Osteocyte (in vitro differentiated cells): ENCODE measurements at regions not wholly inside any gene's neighbourhood (a gene's known extent, or its start where the extent isn't known, plus 50 kb on each side); places are given as distances from the start of the nearest gene placed in this dataset.
"Not testable (repeated sequence)": the region's sequence is repeated elsewhere in the genome, so short reads cannot be mapped to it uniquely, and the experiment has no call there.

Experiments used
- DNase-seq: peaks from one replicate; pipeline ENCODE4 v3.0.0; 2021; ENCODE audit warnings: mixed read lengths; ENCODE audit not compliant: unreplicated experiment; ENCODE audit errors: extremely low spot score
- H3K27ac Mint-ChIP-seq: one replicate; pipeline ENCODE4 v1.8.0; 2021; ENCODE audit warnings: mild to moderate bottlenecking, mixed read lengths; ENCODE audit not compliant: unreplicated experiment
- H3K27me3 Mint-ChIP-seq: one replicate; pipeline ENCODE4 v1.8.0; 2021; ENCODE audit warnings: mixed read lengths; ENCODE audit not compliant: unreplicated experiment
- H3K36me3 Mint-ChIP-seq: one replicate; pipeline ENCODE4 v1.8.0; 2021; ENCODE audit warnings: mixed read lengths; ENCODE audit not compliant: unreplicated experiment
- H3K4me1 Mint-ChIP-seq: one replicate; pipeline ENCODE4 v1.8.0; 2021; ENCODE audit warnings: mixed read lengths; ENCODE audit not compliant: unreplicated experiment
- H3K4me3 Mint-ChIP-seq: one replicate; pipeline ENCODE4 v1.8.0; 2021; ENCODE audit warnings: mild to moderate bottlenecking, moderate library complexity, mixed read lengths; ENCODE audit not compliant: unreplicated experiment
- H3K9me3 Mint-ChIP-seq: one replicate; pipeline ENCODE4 v1.8.0; 2021; ENCODE audit warnings: mixed read lengths; ENCODE audit not compliant: unreplicated experiment
- CTCF ChIP-seq: fragments of 200-600 bp; sonication (generic); IDR thresholded peaks from 2 replicates; pipeline ENCODE4 v1.5.0; 2021; ENCODE audit warnings: antibody characterized with exemption, mild to moderate bottlenecking, moderate library complexity

- DNase-seq: no peak
- Mint-ChIP-seq H3K9me3 (peaks cover 7% of the 10 kb centered on the region), H3K36me3 (no peaks in the 10 kb centered on the region), H3K4me1 (no peaks in the 10 kb centered on the region), H3K27me3 (no peaks in the 10 kb centered on the region), H3K4me3 (no peak overlapping the region), H3K27ac (no peak overlapping the region)
- no peak for TF ChIP-seq CTCF
Measured at GRCh38 chr2:208794288-208794975, 387.8 kb downstream of the PTH2R start.

GRCh38 chr2:208798698-208799097, 392.1 kb downstream of the PTH2R start:
- Mint-ChIP-seq H3K36me3 (no peaks in the 10 kb centered on the region), H3K4me1 (no peaks in the 10 kb centered on the region), H3K4me3 (no peak overlapping the region), H3K9me3 (peaks cover 6% of the 10 kb centered on the region), H3K27me3 (no peaks in the 10 kb centered on the region), H3K27ac (no peak overlapping the region)
- DNase-seq: no peak
- no peak for TF ChIP-seq CTCF

- H3K27ac Mint-ChIP-seq: no peak overlapping the region
- TF ChIP-seq CTCF: no peak
- H3K4me3 Mint-ChIP-seq: no peak overlapping the region
- no peak for DNase-seq
- no peaks in the 10 kb centered on the region for H3K27me3 Mint-ChIP-seq
- H3K4me1 Mint-ChIP-seq: no peaks in the 10 kb centered on the region
- H3K36me3 Mint-ChIP-seq: no peaks in the 10 kb centered on the region
- peaks cover 6% of the 10 kb centered on the region for H3K9me3 Mint-ChIP-seq
Measured at GRCh38 chr2:208799397-208799796, 392.8 kb downstream of the PTH2R start.

GRCh38 chr2:208800887-208801286, 394.3 kb downstream of the PTH2R start:
- H3K4me3 Mint-ChIP-seq, H3K27ac Mint-ChIP-seq, H3K27me3 Mint-ChIP-seq, H3K4me1 Mint-ChIP-seq, H3K9me3 Mint-ChIP-seq, DNase-seq, H3K36me3 Mint-ChIP-seq: not testable (repeated sequence)

- H3K4me3 Mint-ChIP-seq: no peak overlapping the region
- H3K9me3 Mint-ChIP-seq: peaks cover 15% of the 10 kb centered on the region
- H3K36me3 Mint-ChIP-seq: no peaks in the 10 kb centered on the region
- no peaks in the 10 kb centered on the region for H3K27me3 Mint-ChIP-seq
- TF ChIP-seq CTCF: no peak
- no peak for DNase-seq
- no peaks in the 10 kb centered on the region for H3K4me1 Mint-ChIP-seq
- no peak overlapping the region for H3K27ac Mint-ChIP-seq
Measured at GRCh38 chr2:208807756-208808155, 401.2 kb downstream of the PTH2R start.

GRCh38 chr2:208811885-208812284, 405.3 kb downstream of the PTH2R start:
- H3K9me3 Mint-ChIP-seq: peaks cover 12% of the 10 kb centered on the region
- not testable (repeated sequence) for DNase-seq, H3K36me3 Mint-ChIP-seq, H3K4me3 Mint-ChIP-seq, H3K27ac Mint-ChIP-seq, H3K27me3 Mint-ChIP-seq, H3K4me1 Mint-ChIP-seq
